Activated T-cell treated with anti-CD3 and anti-CD28 coated beads for 48 hours (primary cell): ENCODE measurements at regions not wholly inside any gene's neighbourhood (a gene's known extent, or its start where the extent isn't known, plus 50 kb on each side); places are given as distances from the start of the nearest gene placed in this dataset.

Experiments used
- DNase-seq: peaks from one replicate; pipeline ENCODE4 v3.0.0-alpha.2; 2020; ENCODE audit warnings: low read depth

- DNase-seq = no peak
These were observed 216.1 kb upstream of the RPL38 start for GRCh38 chr17:73987395-73987794.

- no peak for DNase-seq
These were observed 215.5 kb upstream of the RPL38 start for GRCh38 chr17:73987845-73988509.

- no peak for DNase-seq
These were observed 213.8 kb upstream of the RPL38 start for GRCh38 chr17:73989671-73990070.

- no peak for DNase-seq
These were observed 213.2 kb upstream of the RPL38 start for GRCh38 chr17:73990290-73990689.

- DNase-seq = no peak
These were observed 212.2 kb upstream of the RPL38 start for GRCh38 chr17:73991260-73991659.

- DNase-seq = no peak
These were observed 208.5 kb upstream of the RPL38 start for GRCh38 chr17:73994946-73995345.

- no peak for DNase-seq
These were observed 206.4 kb upstream of the RPL38 start for GRCh38 chr17:73997059-73997458.

GRCh38 chr17:73998249-73998648, 205.2 kb upstream of the RPL38 start:
- no peak for DNase-seq

GRCh38 chr17:73998653-73999645, 204.5 kb upstream of the RPL38 start:
- peak; percentile 47 for DNase-seq

- no peak for DNase-seq
These were observed 202.3 kb upstream of the RPL38 start for GRCh38 chr17:74001145-74001544.

GRCh38 chr17:74002241-74002640, 201.2 kb upstream of the RPL38 start:
- DNase-seq = no peak

- no peak for DNase-seq
These were observed 199.4 kb upstream of the RPL38 start for GRCh38 chr17:74004056-74004455.

GRCh38 chr17:74005790-74006189, 197.7 kb upstream of the RPL38 start:
- DNase-seq = no peak

- no peak for DNase-seq
These were observed 197.1 kb upstream of the RPL38 start for GRCh38 chr17:74006371-74006770.

GRCh38 chr17:74008196-74008595, 195.3 kb upstream of the RPL38 start:
- DNase-seq = peak; percentile 27

- no peak for DNase-seq
These were observed 194.3 kb upstream of the RPL38 start for GRCh38 chr17:74009056-74009625.

GRCh38 chr17:74010903-74011302, 192.6 kb upstream of the RPL38 start:
- DNase-seq = no peak

GRCh38 chr17:74011966-74012365, 191.5 kb upstream of the RPL38 start:
- no peak for DNase-seq

- DNase-seq = peak; percentile 9
These were observed 191.0 kb upstream of the RPL38 start for GRCh38 chr17:74012465-74012864.

- no peak for DNase-seq
These were observed 188.2 kb upstream of the RPL38 start for GRCh38 chr17:74015316-74015715.

- no peak for DNase-seq
These were observed 187.5 kb upstream of the RPL38 start for GRCh38 chr17:74015990-74016389.

- no peak for DNase-seq
These were observed 187.0 kb upstream of the RPL38 start for GRCh38 chr17:74016461-74016860.

GRCh38 chr17:74017466-74017865, 186.0 kb upstream of the RPL38 start:
- no peak for DNase-seq
